WTC11 (cell line): ENCODE measurements at regions not wholly inside any gene's neighbourhood (a gene's known extent, or its start where the extent isn't known, plus 50 kb on each side); places are given as distances from the start of the nearest gene placed in this dataset.

Experiments used
- ATAC-seq: fragments of 200-7000 bp; cut with Tn5 transposase; 2 replicates; pipeline ENCODE4 v1.10.0; 2021; ENCODE audit warnings: mild to moderate bottlenecking, moderate library complexity
- CTCF ChIA-PET: fragments of 300-600 bp; sonication (Branson Sonifier 250); formaldehyde crosslinking; loops from one replicate; lab custom pipeline; 2021; ENCODE audit warnings: antibody characterized with exemption; lab: Charles Lee
- POLR2A ChIA-PET: fragments of 350-600 bp; sonication (Branson Sonifier 250); formaldehyde crosslinking; loops from one replicate; lab custom pipeline; 2021; ENCODE audit warnings: antibody characterized with exemption; lab: Charles Lee
- DNase-seq: peaks from one replicate; pipeline ENCODE4 v3.0.0; 2021; ENCODE audit warnings: low spot score
- H3K27ac Mint-ChIP-seq: 2 replicates; pipeline ENCODE4 v1.8.0; 2021; ENCODE audit warnings: mixed read lengths
- H3K27me3 Mint-ChIP-seq: 2 replicates; pipeline ENCODE4 v1.8.0; 2021; ENCODE audit warnings: low read depth, mild to moderate bottlenecking, moderate library complexity, mixed read lengths
- H3K36me3 Mint-ChIP-seq: 2 replicates; pipeline ENCODE4 v1.8.0; 2021; ENCODE audit warnings: mixed read lengths
- H3K4me1 Mint-ChIP-seq: 2 replicates; pipeline ENCODE4 v1.8.0; 2022; ENCODE audit warnings: mixed read lengths
- H3K4me3 Mint-ChIP-seq: 2 replicates; pipeline ENCODE4 v1.8.0; 2021; ENCODE audit warnings: mild to moderate bottlenecking, moderate library complexity, mixed read lengths
- H3K9me3 Mint-ChIP-seq: 2 replicates; pipeline ENCODE4 v1.8.0; 2021; ENCODE audit warnings: mixed read lengths
- AFF4 ChIP-seq: sonication (generic); formaldehyde crosslinking; IDR thresholded peaks from 2 replicates; pipeline ENCODE4 v1.8.1; 2023; ENCODE audit warnings: mild to moderate bottlenecking, missing genetic modification reagents, borderline replicate concordance
- ATF2 ChIP-seq: sonication (generic); formaldehyde crosslinking; IDR thresholded peaks from 2 replicates; pipeline ENCODE4 v1.8.1; 2022; ENCODE audit warnings: low read depth, missing genetic modification reagents, borderline replicate concordance
- CTCF ChIP-seq: fragments of 200-600 bp; IDR thresholded peaks from 2 replicates; pipeline ENCODE4 v1.8.0; 2022; ENCODE audit warnings: antibody characterized with exemption
- EMX1 ChIP-seq: fragments of 250-450 bp; sonication (Bioruptor Pico); IDR thresholded peaks from 2 replicates; pipeline ENCODE4 v1.8.0; 2021; ENCODE audit warnings: mild to moderate bottlenecking
- FOXJ3 ChIP-seq: sonication (generic); formaldehyde crosslinking; IDR thresholded peaks from 2 replicates; pipeline ENCODE4 v1.9.0; 2021; ENCODE audit warnings: missing genetic modification reagents, mild to moderate bottlenecking, borderline replicate concordance
- FOXP1 ChIP-seq: sonication (generic); formaldehyde crosslinking; IDR thresholded peaks from 2 replicates; pipeline ENCODE4 v1.8.0; 2022; ENCODE audit warnings: missing genetic modification reagents, mild to moderate bottlenecking, moderate library complexity, borderline replicate concordance
- HMGXB4 ChIP-seq: sonication (generic); formaldehyde crosslinking; IDR thresholded peaks from 2 replicates; pipeline ENCODE4 v1.8.1; 2023; ENCODE audit warnings: mild to moderate bottlenecking, moderate library complexity, missing genetic modification reagents
- JAZF1 ChIP-seq: fragments of 250-450 bp; sonication (Bioruptor Pico); IDR thresholded peaks from 2 replicates; pipeline ENCODE4 v1.9.0; 2021; ENCODE audit warnings: moderate library complexity, mild to moderate bottlenecking, inconsistent platforms
- MXD4 ChIP-seq: fragments of 250-450 bp; sonication (Bioruptor Pico); IDR thresholded peaks from 2 replicates; pipeline ENCODE4 v1.8.0; 2021; ENCODE audit warnings: mild to moderate bottlenecking, moderate library complexity, borderline replicate concordance
- MYBL2 ChIP-seq: sonication (generic); formaldehyde crosslinking; IDR thresholded peaks from 2 replicates; pipeline ENCODE4 v1.8.1; 2023; ENCODE audit warnings: mild to moderate bottlenecking, moderate library complexity, missing genetic modification reagents
- NR3C1 ChIP-seq: sonication (generic); formaldehyde crosslinking; conservative IDR thresholded peaks from 2 replicates; pipeline ENCODE4 v1.8.1; 2023; ENCODE audit warnings: low read depth, mild to moderate bottlenecking, missing genetic modification reagents
- OVOL2 ChIP-seq: fragments of 250-450 bp; sonication (Bioruptor Pico); IDR thresholded peaks from 2 replicates; pipeline ENCODE4 v1.9.0; 2021; ENCODE audit warnings: mild to moderate bottlenecking, borderline replicate concordance
- SMAD3 ChIP-seq: sonication (generic); formaldehyde crosslinking; IDR thresholded peaks from 2 replicates; pipeline ENCODE4 v1.8.0; 2022; ENCODE audit warnings: missing genetic modification reagents, mild to moderate bottlenecking, borderline replicate concordance
- TEAD1 ChIP-seq: sonication (generic); formaldehyde crosslinking; IDR thresholded peaks from 2 replicates; pipeline ENCODE4 v1.8.0; 2022; ENCODE audit warnings: mild to moderate bottlenecking, missing genetic modification reagents
- TEAD4 ChIP-seq: sonication (generic); formaldehyde crosslinking; IDR thresholded peaks from 2 replicates; pipeline ENCODE4 v1.8.0; 2022; ENCODE audit warnings: mild to moderate bottlenecking, missing genetic modification reagents
- ZNF232 ChIP-seq: sonication (generic); formaldehyde crosslinking; IDR thresholded peaks from 2 replicates; pipeline ENCODE4 v1.8.0; 2022; ENCODE audit warnings: mild to moderate bottlenecking, missing genetic modification reagents

- no peak overlapping the region for H3K27ac Mint-ChIP-seq
- H3K36me3 Mint-ChIP-seq: no peaks in the 10 kb centered on the region
- POLR2A ChIA-PET: no interaction called here
- H3K4me3 Mint-ChIP-seq: no peak overlapping the region
- peaks cover 10% of the 10 kb centered on the region for H3K4me1 Mint-ChIP-seq
- H3K27me3 Mint-ChIP-seq: no peaks in the 10 kb centered on the region
- H3K9me3 Mint-ChIP-seq: no peaks in the 10 kb centered on the region
- DNase-seq (no peak), ATAC-seq (no peak)
- TF ChIP-seq SMAD3 (CRISPR knock-in tag): no peak
- no peak for TF ChIP-seq EMX1 (CRISPR knock-in tag)
- TF ChIP-seq ZNF232 (CRISPR knock-in tag): no peak
- CTCF ChIA-PET: interaction anchor here (0.9 kb wide), 1 partner anchor 143 kb away, joined by 3 read pairs; the partner anchor contains the start of gene BTG1
These were observed 142.9 kb upstream of the BTG1 start for GRCh38 chr12:92288561-92288960.

GRCh38 chr12:92278378-92278828 is 132.8 kb upstream of the BTG1 start:
- DNase-seq (no peak), ATAC-seq (no peak)
- peaks cover 5% of the 10 kb centered on the region; the same call in 1 of the 2 replicates for H3K9me3 Mint-ChIP-seq
- ChIA-PET POLR2A (no interaction called here), CTCF (no interaction called here)
- no peaks in the 10 kb centered on the region for H3K36me3 Mint-ChIP-seq
- no peak overlapping the region for H3K27ac Mint-ChIP-seq
- TF ChIP-seq AFF4 (CRISPR knock-in tag): no peak
- no peak for TF ChIP-seq HMGXB4 (CRISPR knock-in tag)
- no peak for TF ChIP-seq CTCF
- no peak for TF ChIP-seq TEAD1 (CRISPR knock-in tag)
- TF ChIP-seq TEAD4 (CRISPR knock-in tag): no peak
- no peak overlapping the region for H3K4me3 Mint-ChIP-seq
- H3K27me3 Mint-ChIP-seq: no peaks in the 10 kb centered on the region
- 0 out of 2 replicates have a peak, but pooled peaks cover 3% of the 10 kb centered on the region for H3K4me1 Mint-ChIP-seq

- CTCF ChIA-PET: no interaction called here
- ATAC-seq (no peak), DNase-seq (no peak)
- Mint-ChIP-seq H3K27me3 (no peaks in the 10 kb centered on the region), H3K27ac (no peak overlapping the region), H3K4me3 (no peak overlapping the region), H3K9me3 (peaks cover 5% of the 10 kb centered on the region; the same call in 1 of the 2 replicates)
- no peak for TF ChIP-seq ZNF232 (CRISPR knock-in tag)
- TF ChIP-seq FOXP1: no peak
- no peak for TF ChIP-seq MYBL2 (CRISPR knock-in tag)
- TF ChIP-seq ATF2 (CRISPR knock-in tag): no peak
- no peak for TF ChIP-seq AFF4 (CRISPR knock-in tag)
- TF ChIP-seq MXD4 (CRISPR knock-in tag): no peak
- TF ChIP-seq JAZF1 (CRISPR knock-in tag): no peak
- no peak for TF ChIP-seq FOXJ3 (CRISPR knock-in tag)
- TF ChIP-seq CTCF: no peak
- no peak for TF ChIP-seq NR3C1 (CRISPR knock-in tag)
- TF ChIP-seq OVOL2 (CRISPR knock-in tag): no peak
- TF ChIP-seq, all 79 proteins: peak for 0
- Mint-ChIP-seq H3K4me1 (peaks cover 3% of the 10 kb centered on the region; the same call in 1 of the 2 replicates), H3K36me3 (no peaks in the 10 kb centered on the region)
- POLR2A ChIA-PET: no interaction called here
These were observed 132.1 kb upstream of the BTG1 start for GRCh38 chr12:92277795-92278194.
